Neural progenitor cell (in vitro differentiated cells): ENCODE measurements at regions not wholly inside any gene's neighbourhood (a gene's known extent, or its start where the extent isn't known, plus 50 kb on each side); places are given as distances from the start of the nearest gene placed in this dataset.
"Not testable (repeated sequence)": the region's sequence is repeated elsewhere in the genome, so short reads cannot be mapped to it uniquely, and the experiment has no call there.

Experiments
- DNase-seq: peaks from one replicate; pipeline ENCODE4 v3.0.0-alpha.2; 2016; ENCODE audit warnings: low spot score
- H2AFZ ChIP-seq: fragments of 200-600 bp; sonication (generic); replicated peaks from 2 replicates; pipeline ENCODE4 v1.6.1; 2016; ENCODE audit warnings: antibody characterized with exemption
- H3F3A ChIP-seq: fragments of 200-600 bp; sonication (generic); 2 replicates; pipeline ENCODE4 v1.6.1; 2016; ENCODE audit warnings: antibody characterized with exemption, low read depth
- H3K27ac ChIP-seq: fragments of 200-600 bp; sonication (generic); 2 replicates; pipeline ENCODE4 v1.5.1; 2016; ENCODE audit warnings: mild to moderate bottlenecking
- H3K27me3 ChIP-seq: fragments of 200-600 bp; sonication (generic); 2 replicates; pipeline ENCODE4 v1.6.1; 2016; ENCODE audit warnings: mild to moderate bottlenecking, moderate library complexity
- H3K36me3 ChIP-seq: fragments of 200-600 bp; sonication (generic); 2 replicates; pipeline ENCODE4 v1.5.1; 2016
- H3K4me1 ChIP-seq: fragments of 200-600 bp; sonication (generic); 2 replicates; pipeline ENCODE4 v1.6.1; 2016; ENCODE audit warnings: mixed run types
- H3K4me2 ChIP-seq: fragments of 200-600 bp; sonication (generic); 2 replicates; pipeline ENCODE4 v1.6.1; 2016
- H3K4me3 ChIP-seq: fragments of 200-600 bp; sonication (generic); 2 replicates; pipeline ENCODE4 v1.5.1; 2016
- H3K79me2 ChIP-seq: fragments of 200-600 bp; sonication (generic); 2 replicates; pipeline ENCODE4 v1.6.1; 2016; ENCODE audit warnings: low read depth
- H3K9ac ChIP-seq: fragments of 200-600 bp; sonication (generic); 2 replicates; pipeline ENCODE4 v1.6.1; 2016
- H3K9me3 ChIP-seq: fragments of 200-600 bp; sonication (generic); 2 replicates; pipeline ENCODE4 v1.5.1; 2016; ENCODE audit warnings: low read depth
- H4K20me1 ChIP-seq: fragments of 200-600 bp; sonication (generic); 2 replicates; pipeline ENCODE4 v1.6.1; 2016; ENCODE audit warnings: low read depth
- H3K27ac Mint-ChIP-seq: 3 replicates; pipeline ENCODE4 v1.8.0; 2021; ENCODE audit warnings: mixed read lengths
- H3K27me3 Mint-ChIP-seq: 2 replicates; pipeline ENCODE4 v1.8.0; 2022; ENCODE audit warnings: low read depth, mild to moderate bottlenecking, inconsistent platforms, moderate library complexity, mixed read lengths; ENCODE audit not compliant: insufficient read depth
- H3K36me3 Mint-ChIP-seq: 3 replicates; pipeline ENCODE4 v1.8.0; 2021; ENCODE audit warnings: mixed read lengths
- H3K4me1 Mint-ChIP-seq: 3 replicates; pipeline ENCODE4 v1.8.0; 2021; ENCODE audit warnings: mixed read lengths
- H3K4me3 Mint-ChIP-seq: 3 replicates; pipeline ENCODE4 v1.8.0; 2021; ENCODE audit warnings: mild to moderate bottlenecking, moderate library complexity, mixed read lengths
- H3K9me3 Mint-ChIP-seq: 3 replicates; pipeline ENCODE4 v1.8.0; 2020; ENCODE audit warnings: mixed read lengths
- CTCF ChIP-seq: fragments of 200-600 bp; sonication (generic); IDR thresholded peaks from 2 replicates; pipeline ENCODE4 v1.5.1; 2017; ENCODE audit warnings: antibody characterized with exemption, mild to moderate bottlenecking
- EZH2 ChIP-seq: fragments of 200-600 bp; sonication (generic); IDR thresholded peaks from 2 replicates; pipeline ENCODE4 v1.6.1; 2017; ENCODE audit warnings: antibody characterized with exemption, mild to moderate bottlenecking, moderate library complexity
- EZH2phosphoT487 ChIP-seq: fragments of 200-600 bp; sonication (generic); IDR thresholded peaks from 2 replicates; pipeline ENCODE4 v1.6.1; 2017; ENCODE audit warnings: antibody characterized with exemption

DNA sequence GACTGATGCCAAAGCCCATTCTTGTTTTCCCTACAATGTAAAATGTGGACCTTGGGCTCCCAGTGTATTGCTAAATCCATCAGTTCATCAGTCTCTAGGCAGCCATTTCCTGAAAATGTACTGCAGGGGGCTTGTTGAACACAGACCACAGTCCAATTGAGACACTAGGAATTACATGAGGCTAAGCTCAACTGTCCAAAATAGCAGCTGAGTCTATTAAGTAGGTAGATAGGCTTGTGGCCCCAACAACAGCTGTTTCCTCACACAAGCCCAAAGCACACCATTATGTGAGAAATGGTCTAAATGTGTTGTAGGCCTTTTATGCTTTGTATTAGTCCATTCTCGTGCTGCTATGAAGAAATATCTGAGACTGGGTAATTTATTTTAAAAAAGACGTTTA lies 60.0 kb upstream of the PAK3 start:
- Mint-ChIP-seq H3K9me3 (no peaks in the 10 kb centered on the region), H3K27ac (no peak overlapping the region), H3K36me3 (peaks cover 7% of the 10 kb centered on the region), H3K4me1 (peaks cover 17% of the 10 kb centered on the region), H3K27me3 (no peaks in the 10 kb centered on the region), H3K4me3 (no peak overlapping the region)
- no peaks in the 10 kb centered on the region for H3K36me3 ChIP-seq
- H4K20me1 ChIP-seq: no peaks in the 10 kb centered on the region
- no peak for TF ChIP-seq EZH2phosphoT487
- TF ChIP-seq EZH2: no peak
- TF ChIP-seq CTCF: no peak
- no peaks in the 10 kb centered on the region for H3K9me3 ChIP-seq
- H3K27ac ChIP-seq: no peak overlapping the region
- H3K27me3 ChIP-seq: no peaks in the 10 kb centered on the region
- peaks cover 14% of the 10 kb centered on the region for H3K4me1 ChIP-seq
- H3K79me2 ChIP-seq: no peaks in the 10 kb centered on the region
- H3K9ac ChIP-seq: no peak overlapping the region
- DNase-seq: no peak
- H2AFZ ChIP-seq: no peak overlapping the region
- H3F3A ChIP-seq: no peaks in the 10 kb centered on the region
- H3K4me2 ChIP-seq: no peak overlapping the region
- no peak overlapping the region for H3K4me3 ChIP-seq

DNA sequence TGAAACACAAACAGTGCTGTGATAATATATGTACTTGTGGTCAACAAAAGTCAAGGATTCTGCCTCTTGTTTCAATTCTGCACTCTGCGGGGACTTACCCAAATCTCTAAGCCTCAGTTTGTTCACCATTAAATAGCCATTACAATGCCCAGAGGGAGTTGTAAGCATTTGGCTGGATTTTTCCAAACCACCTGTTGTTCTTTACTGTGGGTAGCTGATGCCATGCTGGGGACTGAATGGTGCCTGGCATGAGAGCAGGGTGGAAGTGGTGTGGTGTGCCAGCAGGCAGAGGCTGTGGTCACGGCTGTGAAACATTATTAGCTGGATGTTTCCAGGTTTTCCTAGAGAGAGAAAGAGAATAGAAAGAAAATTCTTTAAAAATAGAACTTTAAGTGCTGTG lies 60.7 kb upstream of the PAK3 start:
- H3K27me3 ChIP-seq: no peaks in the 10 kb centered on the region
- no peak overlapping the region for H3K4me2 ChIP-seq
- H3K9ac ChIP-seq: no peak overlapping the region
- no peak overlapping the region for H3K4me3 ChIP-seq
- H3K79me2 ChIP-seq: no peaks in the 10 kb centered on the region
- Mint-ChIP-seq H3K9me3 (no peaks in the 10 kb centered on the region), H3K36me3 (peaks cover 7% of the 10 kb centered on the region), H3K27ac (no peak overlapping the region), H3K27me3 (no peaks in the 10 kb centered on the region), H3K4me1 (peaks cover 10% of the 10 kb centered on the region), H3K4me3 (no peak overlapping the region)
- no peaks in the 10 kb centered on the region for H3K9me3 ChIP-seq
- no peak overlapping the region for H2AFZ ChIP-seq
- H3K4me1 ChIP-seq: peaks cover 8% of the 10 kb centered on the region
- no peaks in the 10 kb centered on the region for H3F3A ChIP-seq
- peak; percentile 4 for DNase-seq
- no peaks in the 10 kb centered on the region for H3K36me3 ChIP-seq
- H3K27ac ChIP-seq: no peak overlapping the region
- H4K20me1 ChIP-seq: no peaks in the 10 kb centered on the region
- TF ChIP-seq CTCF: no peak
- TF ChIP-seq EZH2: no peak
- no peak for TF ChIP-seq EZH2phosphoT487

GRCh38 chrX:111022998-111023397 lies 73.0 kb upstream of the PAK3 start:
- H3K79me2 ChIP-seq, H3K4me2 ChIP-seq, H3K4me1 Mint-ChIP-seq, H3K27me3 Mint-ChIP-seq, H3K4me3 Mint-ChIP-seq, H3K4me3 ChIP-seq, H3K4me1 ChIP-seq, DNase-seq, H2AFZ ChIP-seq, H3K9ac ChIP-seq, H3K27me3 ChIP-seq, H3K36me3 ChIP-seq, H3K27ac Mint-ChIP-seq, H3K9me3 ChIP-seq, H3F3A ChIP-seq, H3K27ac ChIP-seq, H4K20me1 ChIP-seq: not testable (repeated sequence)
- Mint-ChIP-seq H3K36me3 (peaks cover 49% of the 10 kb centered on the region), H3K9me3 (peaks cover 42% of the 10 kb centered on the region)

- no peaks in the 10 kb centered on the region for H3K27me3 ChIP-seq
- H3K4me1 Mint-ChIP-seq: peaks cover 3% of the 10 kb centered on the region
These were observed 75.7 kb upstream of the PAK3 start for GRCh38 chrX:111020283-111020682.

More at GRCh38 chrX:111020283-111020682, 75.7 kb upstream of the PAK3 start:
- H3K79me2 ChIP-seq: no peaks in the 10 kb centered on the region
- no peaks in the 10 kb centered on the region for H3F3A ChIP-seq
- H3K9me3 ChIP-seq: no peaks in the 10 kb centered on the region
- H3K4me3 Mint-ChIP-seq: no peak overlapping the region
- peaks cover 34% of the 10 kb centered on the region for H3K9me3 Mint-ChIP-seq
- peaks cover 4% of the 10 kb centered on the region for H3K36me3 ChIP-seq
- H3K27ac ChIP-seq: no peak overlapping the region
- H3K27ac Mint-ChIP-seq: no peak overlapping the region
- no peaks in the 10 kb centered on the region for H3K27me3 Mint-ChIP-seq
- H3K36me3 Mint-ChIP-seq: peaks cover 49% of the 10 kb centered on the region
- no peak overlapping the region for H3K9ac ChIP-seq
- no peaks in the 10 kb centered on the region for H4K20me1 ChIP-seq
- H3K4me3 ChIP-seq: no peak overlapping the region
- no peaks in the 10 kb centered on the region for H3K4me1 ChIP-seq
- TF ChIP-seq EZH2phosphoT487: no peak
- TF ChIP-seq EZH2: no peak
- TF ChIP-seq CTCF: no peak
- H3K4me2 ChIP-seq: no peak overlapping the region
- DNase-seq: no peak
- H2AFZ ChIP-seq: no peak overlapping the region
